NAMALWA (cell line): ENCODE measurements at regions not wholly inside any gene's neighbourhood (a gene's known extent, or its start where the extent isn't known, plus 50 kb on each side); places are given as distances from the start of the nearest gene placed in this dataset.

ENCODE experiments used
- DNase-seq: peaks from one replicate; pipeline ENCODE4 v3.0.0-alpha.2; 2015; ENCODE audit warnings: low spot score

DNA sequence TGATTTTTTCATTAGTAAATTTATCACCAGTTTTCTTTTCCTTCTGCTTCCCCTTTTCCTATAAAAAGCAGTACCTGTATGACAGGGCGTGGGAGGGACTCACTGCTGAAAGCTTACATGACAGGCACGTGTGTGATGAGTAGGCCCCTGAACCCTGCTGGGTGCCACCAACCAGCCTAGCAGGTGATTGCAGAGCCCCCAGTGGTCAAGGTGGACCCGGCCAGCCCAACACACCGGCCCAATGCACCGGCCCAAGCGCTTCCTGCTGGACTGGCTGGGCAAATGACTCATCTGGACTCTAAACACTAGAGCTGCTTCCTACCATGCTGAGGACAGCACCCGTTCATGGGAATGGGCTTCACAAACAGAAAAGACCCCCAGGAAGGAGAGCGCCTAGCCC, 89.8 kb upstream of the TMEM72 start:
- DNase-seq = no peak

DNA sequence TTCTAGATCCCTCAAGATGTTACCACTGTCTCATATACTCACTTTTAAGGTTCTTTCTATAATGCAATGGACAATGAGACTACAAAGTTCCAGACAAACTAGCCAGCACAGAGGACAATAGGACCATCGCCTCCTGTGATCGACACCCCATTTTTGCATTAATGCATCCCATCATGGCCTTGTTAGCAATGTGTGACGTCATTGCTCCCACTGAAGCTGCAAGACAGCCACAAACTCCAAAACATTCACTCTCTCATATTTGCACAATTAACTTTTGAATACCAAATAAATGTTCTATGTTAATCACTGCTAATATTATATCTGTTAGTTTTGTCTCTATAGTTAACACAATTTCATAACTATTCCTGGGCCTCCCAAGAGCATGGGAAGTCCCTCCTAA, 88.8 kb upstream of the TMEM72 start:
- no peak for DNase-seq

DNA sequence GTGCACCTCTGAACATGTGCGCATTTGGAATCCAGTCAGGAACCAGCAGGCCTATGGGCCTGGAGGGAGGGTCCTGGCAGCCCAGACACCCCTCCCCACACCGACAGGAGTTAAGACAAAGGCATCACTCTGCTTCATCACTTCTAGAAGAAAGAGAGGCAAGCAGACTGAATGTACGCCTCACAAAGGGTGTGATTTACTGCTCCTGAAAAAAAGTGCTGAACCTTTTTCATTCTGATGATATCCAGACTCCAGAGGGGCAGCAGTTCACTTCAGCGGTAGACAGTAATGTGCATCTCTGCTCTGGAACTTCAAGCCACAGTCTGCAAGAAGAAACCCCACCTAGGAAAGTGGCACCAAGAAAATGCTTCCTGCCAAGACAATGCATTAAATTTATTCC, 88.2 kb upstream of the TMEM72 start:
- DNase-seq = no peak

DNA sequence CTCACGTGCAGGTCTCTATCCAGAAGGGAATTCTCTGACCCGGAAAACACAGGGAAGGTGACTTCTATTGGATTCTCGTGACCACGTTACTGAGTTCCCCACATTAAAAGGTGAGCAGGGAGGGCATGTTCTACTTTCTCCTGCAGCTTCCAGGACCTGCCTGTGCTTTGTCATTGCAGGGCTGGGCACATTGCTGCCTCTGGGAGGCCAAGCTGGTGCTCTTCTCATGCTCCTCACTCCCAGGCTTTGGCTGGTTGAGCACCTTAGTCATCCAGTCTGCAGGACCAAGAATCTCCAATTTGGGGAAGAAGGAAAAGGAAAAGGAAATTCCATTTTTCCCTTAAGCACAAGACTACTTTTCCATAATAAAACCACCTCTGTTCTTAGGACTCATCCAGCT, 86.5 kb upstream of the TMEM72 start:
- no peak for DNase-seq

DNA sequence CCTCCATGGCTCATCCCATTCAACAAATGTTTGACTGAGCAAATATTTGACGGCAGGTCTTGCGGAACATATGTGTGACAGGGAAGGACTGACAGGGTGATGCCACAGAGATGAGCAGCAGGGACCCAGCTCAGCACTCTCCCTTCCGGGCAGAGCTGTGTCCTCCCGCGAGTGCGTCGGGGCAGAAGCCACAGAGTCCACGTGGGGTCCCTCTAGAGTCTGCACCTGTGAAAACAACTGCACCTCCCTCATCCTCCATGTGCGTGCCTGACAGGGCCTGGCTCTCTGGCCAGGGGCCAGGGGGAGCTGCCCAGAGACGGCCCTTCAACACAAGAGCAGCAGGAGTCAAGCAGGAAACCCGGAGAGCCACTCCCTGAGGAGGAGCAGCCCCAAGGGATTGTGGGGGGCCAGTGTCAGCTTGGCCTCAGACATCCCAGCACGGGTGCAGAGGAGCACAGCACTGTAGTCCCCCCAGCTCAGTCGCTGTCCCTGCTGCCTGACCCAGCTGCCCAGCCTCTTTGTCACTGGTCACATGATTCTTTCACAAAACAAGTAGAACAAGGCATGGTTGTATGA, 83.6 kb upstream of the TMEM72 start:
- no peak for DNase-seq

DNA sequence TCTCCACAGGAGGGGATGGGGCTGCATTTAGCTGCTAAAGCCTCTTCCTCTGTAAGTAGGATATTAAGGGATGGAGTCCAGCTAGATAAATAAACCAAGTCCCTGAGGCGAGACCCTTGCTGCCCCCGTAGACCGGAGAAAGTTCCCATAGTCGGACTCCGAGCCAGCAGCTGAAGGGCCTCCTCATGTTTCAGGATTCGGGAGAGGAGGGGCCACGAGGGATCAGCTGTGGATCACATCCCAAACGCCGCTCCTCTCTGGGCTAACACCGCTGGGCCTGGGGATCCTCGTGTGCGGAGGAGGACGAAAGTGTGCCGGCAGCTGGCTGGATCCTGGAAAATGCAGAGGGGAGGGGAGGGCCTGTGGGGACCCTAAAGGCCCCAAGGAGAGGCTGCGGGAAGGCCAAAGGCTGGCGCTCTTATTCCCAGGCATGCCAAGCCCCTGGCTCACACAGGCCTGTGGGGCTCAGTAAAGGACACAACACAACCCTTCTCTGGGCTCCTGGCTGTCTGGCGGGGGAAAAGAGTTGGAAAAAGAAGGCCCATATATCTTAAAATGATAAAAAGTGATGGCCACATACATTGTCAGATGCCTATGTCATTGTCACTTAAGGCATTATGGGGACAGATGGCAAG, 82.5 kb upstream of the TMEM72 start:
- no peak for DNase-seq

DNA sequence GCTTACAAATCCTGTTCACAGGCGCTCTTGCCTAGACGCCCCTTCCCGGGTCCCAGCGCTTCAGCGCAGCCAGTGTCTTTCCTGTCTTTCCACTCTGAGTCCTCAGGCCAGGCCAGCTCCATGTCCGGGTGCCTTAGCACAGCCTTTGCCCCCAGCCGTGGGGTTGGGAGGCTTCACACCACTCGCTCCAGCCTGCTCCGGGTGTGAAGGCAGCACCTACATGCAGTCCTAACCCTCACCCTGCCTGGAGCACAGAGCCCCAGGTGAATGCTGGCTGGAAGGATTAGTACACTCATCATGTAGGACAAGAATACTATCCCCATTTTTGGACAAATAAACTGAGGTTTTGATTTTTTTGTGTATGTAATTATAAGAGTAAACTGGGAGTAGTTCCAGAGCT, 81.7 kb upstream of the TMEM72 start:
- no peak for DNase-seq

DNA sequence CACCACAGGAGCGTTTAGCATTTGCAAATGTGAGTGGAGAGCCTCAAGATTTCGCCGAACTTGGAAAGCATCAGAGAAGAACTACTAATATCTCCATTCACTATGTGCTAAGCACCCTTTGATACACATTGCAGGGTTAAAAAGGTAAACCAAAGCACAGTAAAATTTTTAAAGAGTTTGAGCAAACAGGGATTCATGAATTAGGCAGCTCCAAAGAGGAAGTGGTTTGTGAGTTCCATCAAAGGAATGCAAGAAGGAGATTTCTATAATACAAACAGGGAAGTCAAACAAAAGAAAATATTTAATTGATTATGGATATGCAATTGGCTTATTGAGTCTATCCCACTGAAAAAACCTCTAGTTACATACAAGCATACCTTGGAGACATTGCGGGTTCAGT, 81.1 kb upstream of the TMEM72 start:
- DNase-seq = no peak

DNA sequence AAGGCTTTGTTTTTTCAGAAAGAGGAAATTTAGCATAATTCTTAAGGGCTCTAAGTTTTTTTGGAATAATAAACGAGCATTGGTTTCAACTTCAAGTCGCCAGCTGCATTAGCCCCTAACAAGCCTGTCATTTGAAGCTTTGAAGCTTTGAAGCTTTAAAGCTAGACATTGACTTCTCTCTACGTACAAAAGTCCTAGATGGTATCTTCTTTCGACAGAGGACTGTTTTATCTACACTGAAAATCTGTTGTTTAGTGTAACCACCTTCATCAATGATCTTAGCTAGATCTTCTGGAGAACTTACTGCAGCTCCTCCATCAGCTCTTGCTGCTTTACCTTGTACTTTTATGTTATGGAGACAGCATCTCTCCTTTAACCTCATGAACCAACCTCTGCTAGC, 79.6 kb upstream of the TMEM72 start:
- DNase-seq = no peak

DNA sequence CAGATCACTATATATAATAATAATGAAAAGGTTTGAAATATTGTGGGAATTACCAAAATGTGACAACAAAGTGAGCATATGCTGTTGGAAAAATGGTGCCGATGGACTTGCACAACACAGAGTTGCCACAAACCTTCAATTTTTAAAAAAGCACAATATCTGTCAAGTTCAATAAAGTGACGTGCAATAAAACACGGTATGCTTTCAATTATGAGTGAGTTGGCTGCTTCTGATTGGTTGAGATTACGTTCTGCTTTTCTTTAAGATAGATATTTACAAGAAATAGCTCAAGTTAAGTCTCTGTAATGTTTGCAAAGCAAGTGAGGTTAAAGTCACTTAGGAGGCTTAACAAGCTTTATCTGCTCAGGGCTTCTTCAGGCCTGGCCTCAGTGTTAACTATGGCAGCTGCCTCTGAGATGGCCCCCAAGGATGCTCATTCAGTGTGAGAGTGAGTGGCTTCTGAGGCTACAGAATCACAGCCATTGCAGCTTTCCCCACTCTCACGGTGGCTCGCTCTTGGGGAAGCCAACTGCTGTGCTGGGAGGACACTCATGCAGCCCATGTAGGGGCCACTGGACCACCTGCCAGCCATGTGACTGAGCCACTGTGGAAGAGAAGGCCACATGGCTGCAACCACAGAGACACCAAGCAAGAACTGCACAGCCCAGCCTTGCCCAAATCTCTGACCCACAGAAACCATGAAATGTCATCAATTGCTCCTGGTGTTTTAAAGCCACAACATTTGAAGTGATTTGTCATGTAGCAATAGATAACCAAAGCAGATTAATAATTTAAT, 78.3 kb upstream of the TMEM72 start:
- no peak for DNase-seq

DNA sequence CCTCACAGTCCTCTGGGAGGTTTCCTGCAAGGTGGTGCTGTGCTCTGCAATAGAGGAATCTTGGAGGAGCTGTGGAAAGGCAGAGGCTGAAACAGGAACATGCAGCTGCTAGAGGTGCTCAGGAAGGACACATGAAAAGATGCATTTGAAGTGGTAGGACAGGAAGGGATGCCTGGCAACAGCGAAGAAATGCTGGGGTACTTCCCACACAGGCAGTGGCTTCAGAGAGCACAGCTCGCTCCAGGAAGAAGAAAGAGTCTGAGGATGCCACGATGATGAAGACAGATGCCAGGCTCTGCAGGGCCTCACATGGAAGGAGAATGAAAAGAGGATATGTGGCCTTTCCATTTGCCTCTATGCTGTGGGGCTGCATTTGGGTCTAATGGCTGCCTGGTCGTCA, 77.0 kb upstream of the TMEM72 start:
- no peak for DNase-seq

DNA sequence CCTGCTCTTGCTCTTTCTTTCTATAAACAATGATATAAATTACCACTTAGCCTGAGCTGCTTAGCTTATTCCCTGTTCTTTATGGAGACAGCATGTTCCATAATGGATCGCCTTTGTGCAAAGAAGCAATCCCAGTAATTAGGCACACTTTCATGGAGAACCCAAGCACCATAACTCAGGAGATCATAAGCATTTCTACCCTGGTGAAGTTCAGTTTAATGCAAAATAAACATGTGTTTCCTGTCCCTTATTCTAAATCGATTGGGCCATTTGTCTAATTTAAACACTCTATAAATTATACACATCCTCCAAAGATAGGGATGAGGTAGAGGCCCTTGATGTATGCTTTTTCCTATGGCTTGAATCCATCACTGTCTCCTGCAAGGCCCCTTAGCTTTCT, 75.8 kb upstream of the TMEM72 start:
- DNase-seq = no peak

DNA sequence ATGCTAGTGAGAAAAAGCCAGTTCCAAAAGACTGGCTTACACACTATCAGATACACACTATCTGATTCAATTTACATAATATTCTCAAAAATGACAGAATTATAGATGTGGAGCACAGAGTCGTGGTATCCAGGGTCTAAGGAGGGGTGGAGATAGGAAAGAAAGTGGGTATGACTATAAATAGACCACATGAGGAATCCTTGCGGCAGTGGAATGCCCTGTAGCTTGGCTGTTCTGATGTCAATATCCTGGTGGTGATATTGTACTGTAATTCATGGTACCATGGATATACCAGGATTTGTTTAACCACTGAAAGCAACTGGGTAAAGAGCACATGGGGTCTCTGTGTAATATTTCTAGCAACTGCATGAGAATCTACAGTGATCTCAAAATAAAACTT, 67.7 kb upstream of the TMEM72 start:
- no peak for DNase-seq

DNA sequence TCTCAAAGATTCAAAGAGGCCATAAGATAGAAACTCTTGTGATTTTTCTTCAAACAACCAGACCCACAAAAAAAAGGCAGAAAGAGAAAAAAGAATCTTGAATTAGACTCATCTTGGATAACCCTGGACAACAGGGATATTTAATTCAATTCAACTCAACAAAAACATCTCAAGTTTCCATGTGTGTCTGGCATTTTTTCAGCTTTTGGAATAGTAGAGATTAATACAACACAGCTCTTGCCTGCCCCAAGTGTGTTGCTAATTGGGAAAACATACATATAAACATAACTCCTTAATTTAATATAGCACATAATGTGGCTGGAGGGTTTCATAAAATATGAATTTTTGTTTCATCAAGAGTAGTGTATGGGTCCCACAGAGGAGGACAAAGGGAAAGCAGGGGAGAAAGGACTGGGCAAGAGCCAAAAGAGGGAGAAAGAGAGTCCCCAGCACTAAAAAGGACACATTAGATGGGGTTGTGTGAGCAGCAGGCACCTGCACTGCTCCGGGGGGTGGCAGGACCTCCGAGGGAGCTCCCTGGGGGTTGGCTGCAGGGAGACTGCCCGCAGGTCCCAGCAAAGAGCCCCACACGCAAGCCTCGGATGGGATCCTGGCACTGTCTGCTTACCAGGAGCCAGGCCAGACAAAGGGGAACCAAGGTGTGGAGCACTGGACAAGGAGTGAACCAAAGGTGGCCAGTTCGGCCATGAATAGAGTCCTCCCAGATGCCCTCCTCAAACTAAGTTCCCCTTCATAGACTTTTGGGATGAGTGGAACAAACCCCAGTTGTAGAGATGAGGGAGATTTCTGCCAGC, 65.6 kb upstream of the TMEM72 start:
- no peak for DNase-seq

DNA sequence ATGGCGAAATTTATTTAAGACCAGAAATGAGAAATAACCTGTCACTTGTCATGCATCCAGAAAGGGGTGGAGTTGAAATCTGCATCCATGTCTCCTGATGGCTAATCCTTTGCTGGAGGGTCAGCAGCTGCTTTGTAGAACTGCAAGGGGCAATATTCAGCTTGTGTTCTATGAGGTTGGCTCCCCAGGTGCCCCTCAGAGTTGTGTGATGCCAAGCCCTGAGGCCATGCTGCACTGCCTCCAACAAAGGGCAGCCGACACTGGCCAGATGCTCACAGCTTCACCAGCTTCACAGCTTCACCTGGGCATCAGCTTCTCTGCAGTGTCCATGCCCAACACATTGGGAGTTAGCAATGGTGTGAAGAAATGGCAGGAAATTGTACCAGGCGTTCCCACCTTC, 64.0 kb upstream of the TMEM72 start:
- DNase-seq = no peak

DNA sequence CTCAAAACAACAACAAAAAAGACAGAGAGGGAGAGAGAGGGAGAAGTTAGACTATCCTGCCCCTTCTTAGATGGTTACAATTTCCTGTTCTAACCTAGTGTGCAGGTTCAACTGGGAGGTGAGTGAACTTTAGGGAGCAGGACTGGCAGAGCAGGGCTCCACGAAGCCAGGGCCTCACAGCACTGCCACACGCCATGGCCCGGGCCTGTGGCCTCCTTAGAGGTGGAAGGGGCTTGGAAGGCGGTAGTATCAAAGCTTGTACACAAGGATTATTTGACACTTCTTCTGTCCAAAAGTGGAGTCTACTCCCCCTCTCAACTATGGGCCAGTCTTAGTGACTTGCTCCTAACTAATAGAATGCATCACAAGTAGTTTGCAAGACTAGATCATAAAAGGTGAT, 62.9 kb upstream of the TMEM72 start:
- no peak for DNase-seq

DNA sequence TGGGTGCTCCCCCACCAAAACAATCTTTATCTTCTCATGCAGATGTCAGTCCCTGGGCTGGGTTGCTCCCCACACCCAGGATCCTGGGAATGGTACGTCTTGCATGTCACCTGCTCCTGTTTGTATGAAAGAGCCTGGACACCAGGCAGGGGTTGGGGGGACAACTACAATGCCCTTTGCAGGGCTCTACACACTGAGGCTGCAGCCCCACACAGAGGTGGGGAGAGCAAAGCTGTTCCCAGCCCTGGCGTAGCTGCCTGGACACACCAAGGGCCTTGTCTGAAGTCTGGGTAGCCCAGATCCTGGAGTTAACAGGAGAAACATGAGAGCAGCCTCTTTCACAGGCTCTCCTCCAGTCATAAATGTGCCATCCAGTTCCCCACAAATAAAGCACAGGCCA, 61.2 kb upstream of the TMEM72 start:
- DNase-seq = no peak

DNA sequence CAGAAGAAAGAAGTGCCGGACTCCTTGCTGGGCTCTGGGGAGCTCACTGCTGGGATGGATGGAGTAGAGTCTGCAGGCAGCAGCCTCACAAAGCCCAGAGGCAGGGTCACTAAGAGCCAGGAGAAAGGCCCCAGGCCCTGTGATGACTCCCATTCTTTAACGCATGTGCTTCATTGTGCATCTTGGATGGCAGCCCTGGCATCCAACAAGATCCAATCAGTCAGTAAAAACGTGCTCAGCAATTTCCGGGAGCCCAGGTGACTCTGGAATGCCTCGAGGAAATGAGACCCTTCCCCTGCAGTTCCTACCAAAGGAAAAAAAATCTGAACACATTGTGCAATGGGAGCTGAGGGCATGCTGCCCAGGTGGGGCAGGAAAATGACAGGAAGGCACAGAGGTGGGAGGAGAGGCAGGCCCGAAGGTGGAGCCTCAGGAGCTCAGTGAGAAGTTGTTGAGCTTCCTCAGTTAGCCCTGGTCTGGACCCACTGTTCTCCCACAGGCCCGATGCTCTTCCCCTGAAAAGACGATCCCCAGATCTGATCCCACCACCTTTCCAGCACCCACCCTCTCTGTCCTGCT, 60.7 kb upstream of the TMEM72 start:
- DNase-seq = no peak

DNA sequence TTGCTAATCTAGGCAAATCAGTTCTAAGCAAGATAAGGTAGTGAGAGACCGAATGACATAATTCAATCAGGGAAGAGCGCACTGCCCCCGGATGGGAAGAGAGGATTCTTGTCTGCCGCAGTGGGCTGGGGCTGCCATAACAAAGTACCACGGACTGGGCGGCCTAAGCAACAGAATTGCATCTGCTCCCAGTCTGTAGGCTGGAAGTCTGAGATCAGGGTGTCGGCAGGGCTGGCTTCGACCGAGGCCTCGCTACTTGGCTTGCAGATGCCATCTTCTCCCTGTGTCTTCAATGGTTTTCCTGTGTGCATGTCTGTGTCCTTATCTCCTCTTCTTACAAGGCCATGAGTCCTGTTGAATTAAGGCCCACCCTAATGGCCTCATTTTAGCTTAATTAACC, 59.7 kb upstream of the TMEM72 start:
- DNase-seq = no peak

DNA sequence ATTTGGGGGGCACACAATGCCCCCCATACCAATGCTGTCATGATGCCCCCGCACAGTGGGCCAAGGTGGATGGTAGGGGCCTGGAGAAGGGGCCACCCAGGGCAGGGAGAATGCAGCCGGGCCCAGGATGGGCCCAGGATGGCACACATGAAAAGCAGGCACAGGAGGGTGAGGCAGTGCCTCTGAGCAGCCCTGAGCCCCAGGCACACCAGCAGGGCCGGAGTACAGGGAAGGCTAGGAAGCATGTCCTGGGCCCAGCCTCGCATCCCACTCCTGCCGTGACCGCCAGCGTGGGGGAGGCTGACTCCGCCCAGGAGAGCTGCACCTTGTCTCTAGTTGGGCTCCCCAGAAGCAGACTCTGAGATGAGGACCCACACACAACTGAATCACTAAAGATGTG, 59.3 kb upstream of the TMEM72 start:
- DNase-seq = no peak

DNA sequence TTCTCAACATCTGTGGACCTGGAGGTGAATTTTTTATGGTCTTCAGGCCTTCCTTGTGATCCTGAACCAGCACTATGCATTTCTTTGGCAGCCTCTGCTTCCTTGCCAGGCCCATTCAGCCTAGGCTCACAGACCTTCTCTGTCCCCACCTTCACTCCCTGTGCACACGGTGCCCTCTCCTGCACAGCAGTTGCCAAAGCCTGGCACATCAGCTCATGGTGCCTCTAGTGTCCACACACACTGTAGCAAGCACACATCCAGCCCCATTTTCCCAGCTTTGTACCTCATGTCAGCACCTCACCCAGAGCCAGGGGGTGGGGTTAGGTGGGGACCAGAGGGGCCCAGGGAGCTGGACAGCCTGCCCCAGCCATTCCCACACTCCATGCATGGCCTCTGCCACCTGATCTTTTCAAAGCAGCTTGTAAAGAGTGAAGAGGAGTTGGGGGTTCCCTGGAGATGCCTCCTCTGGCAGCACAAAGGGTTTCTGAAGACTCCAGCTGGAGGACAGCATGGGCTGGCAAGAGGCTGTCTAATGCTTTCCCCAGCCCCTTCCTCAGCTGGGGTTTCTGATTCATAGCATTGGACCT, 57.9 kb upstream of the TMEM72 start:
- peak; percentile 24 for DNase-seq

DNA sequence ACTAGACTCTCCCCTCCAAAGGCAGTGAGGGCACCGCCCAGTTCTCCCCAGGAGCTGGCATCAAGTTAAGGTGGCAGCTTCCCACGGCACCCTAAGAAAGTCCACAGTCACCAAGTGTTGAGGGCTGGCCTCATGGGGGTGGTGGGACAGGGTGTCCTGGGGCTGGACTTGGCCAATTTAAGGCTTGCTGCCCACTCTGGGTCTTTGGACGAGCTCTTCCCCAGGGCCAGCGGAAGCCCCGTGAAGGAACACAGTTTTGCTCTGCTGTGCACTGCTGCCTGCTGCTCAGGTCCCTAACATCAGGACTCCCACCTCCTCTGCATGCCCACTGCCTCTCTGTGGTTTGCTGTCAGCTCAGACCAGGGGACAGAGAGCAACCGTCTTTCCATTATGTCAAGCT, 57.3 kb upstream of the TMEM72 start:
- no peak for DNase-seq
